ENCODE measurements at regions not wholly inside any gene's neighbourhood (a gene's known extent, or its start where the extent isn't known, plus 50 kb on each side); places are given as distances from the start of the nearest gene placed in this dataset.

- no peak for TF ChIP-seq CTCF (conservative IDR thresholded peaks at IDR 0.05; ENCODE audit: low read length)
- no peak for TF ChIP-seq EZH2phosphoT487 (IDR thresholded peaks at IDR 0.05; ENCODE audit: borderline replicate concordance)
Observed at GRCh38 chr1:30376054-30376697, 347.2 kb downstream of the MATN1 start.
